ENCODE measurements at regions not wholly inside any gene's neighbourhood (a gene's known extent, or its start where the extent isn't known, plus 50 kb on each side); places are given as distances from the start of the nearest gene placed in this dataset.

GRCh38 chr3:72015463-72015862 is 230.5 kb upstream of the PROK2 start:
- ATAC-seq = no peak
- TF ChIP-seq POLR2A (IDR thresholded peaks at IDR 0.05) (no peak), CTCF (IDR thresholded peaks at IDR 0.05) (no peak)
- H3K27ac ChIP-seq = no peak overlapping the region
- DNase-seq = no peak
- WGBS (ENCODE audit: insufficient coverage, low coverage, low lambda C conversion rate, missing lambda C conversion rate) = 70% methylated on average over 4 of the region's 6 CpGs
- H3K4me1 ChIP-seq = no peaks in the 10 kb centered on the region
- no peaks in the 10 kb centered on the region for H3K36me3 ChIP-seq
- no peak overlapping the region for H3K4me3 ChIP-seq
- no peaks in the 10 kb centered on the region for H3K27me3 ChIP-seq
- H3K9me3 ChIP-seq = no peaks in the 10 kb centered on the region
- intact Hi-C loops (cut with DNase I) = no loop called here

- no peaks in the 10 kb centered on the region for H3K9me3 ChIP-seq
- H3K4me3 ChIP-seq = no peak overlapping the region
- no peaks in the 10 kb centered on the region for H3K27me3 ChIP-seq
- DNase-seq = no peak
- peak; percentile 26 to 55 (median 31) for ATAC-seq
- intact Hi-C loops (cut with DNase I) = no loop called here
- H3K36me3 ChIP-seq = no peaks in the 10 kb centered on the region
- no peak overlapping the region for H3K27ac ChIP-seq
- H3K4me1 ChIP-seq = no peaks in the 10 kb centered on the region
- TF ChIP-seq POLR2A (IDR thresholded peaks at IDR 0.05) (no peak), CTCF (IDR thresholded peaks at IDR 0.05) (no peak)
- WGBS (ENCODE audit: insufficient coverage, low coverage, low lambda C conversion rate, missing lambda C conversion rate) = 57% methylated on average over 5 of the region's 5 CpGs
Observed at GRCh38 chr3:72013084-72013483, 228.1 kb upstream of the PROK2 start.

- Histone ChIP-seq H3K4me1 (no peaks in the 10 kb centered on the region), H3K9me3 (no peaks in the 10 kb centered on the region), H3K27ac (no peak overlapping the region), H3K4me3 (no peak overlapping the region), H3K27me3 (no peaks in the 10 kb centered on the region), H3K36me3 (no peaks in the 10 kb centered on the region)
- WGBS (ENCODE audit: insufficient coverage, low coverage, low lambda C conversion rate, missing lambda C conversion rate) = 75% methylated on average over 5 of the region's 5 CpGs
- ATAC-seq = no peak
- no peak for DNase-seq
- no peak for TF ChIP-seq POLR2A (IDR thresholded peaks at IDR 0.05)
- TF ChIP-seq CTCF (IDR thresholded peaks at IDR 0.05) = no peak
- intact Hi-C loops (cut with DNase I) = no loop called here
Observed at GRCh38 chr3:72012363-72012762, 227.4 kb upstream of the PROK2 start.

- intact Hi-C loops (cut with DNase I) = no loop called here
- 68% methylated on average over 4 of the region's 4 CpGs for WGBS (ENCODE audit: insufficient coverage, low coverage, low lambda C conversion rate, missing lambda C conversion rate)
Observed at GRCh38 chr3:72011485-72011884, 226.5 kb upstream of the PROK2 start.

More at GRCh38 chr3:72011485-72011884, 226.5 kb upstream of the PROK2 start:
- no peaks in the 10 kb centered on the region for H3K36me3 ChIP-seq
- H3K4me1 ChIP-seq = no peaks in the 10 kb centered on the region
- no peak overlapping the region for H3K4me3 ChIP-seq
- TF ChIP-seq POLR2A (IDR thresholded peaks at IDR 0.05) (no peak), CTCF (IDR thresholded peaks at IDR 0.05) (no peak)
- no peak overlapping the region for H3K27ac ChIP-seq
- H3K9me3 ChIP-seq = no peaks in the 10 kb centered on the region
- no peak for ATAC-seq
- no peaks in the 10 kb centered on the region for H3K27me3 ChIP-seq
- DNase-seq = no peak

Measured in right lobe of liver (tissue), 6 donors.